DND-41 (cell line): ENCODE measurements at regions not wholly inside any gene's neighbourhood (a gene's known extent, or its start where the extent isn't known, plus 50 kb on each side); places are given as distances from the start of the nearest gene placed in this dataset.

Experiments
- ATAC-seq: fragments of 200-7000 bp; cut with Tn5 transposase; 3 replicates; pipeline ENCODE4 v1.9.1; 2021; ENCODE audit warnings: low read depth; ENCODE audit not compliant: insufficient read depth
- DNase-seq: peaks from one replicate; pipeline ENCODE4 v3.0.0-alpha.2; 2020
- H2AFZ ChIP-seq: 2 replicates; pipeline ENCODE4 v1.6.0; 2012; ENCODE audit warnings: low read depth, low read length
- H3K27ac ChIP-seq: 2 replicates; pipeline ENCODE4 v1.5.1; 2012; ENCODE audit warnings: low read length, inconsistent platforms
- H3K27me3 ChIP-seq: fragments of 200-600 bp; sonication (generic); 2 replicates; pipeline ENCODE4 v1.6.0; 2012; ENCODE audit warnings: low read length, mild to moderate bottlenecking, inconsistent platforms; ENCODE audit not compliant: insufficient read depth, poor library complexity
- H3K36me3 ChIP-seq: 2 replicates; pipeline ENCODE4 v1.5.1; 2012; ENCODE audit warnings: low read length, inconsistent platforms; ENCODE audit not compliant: insufficient read depth
- H3K4me1 ChIP-seq: 2 replicates; pipeline ENCODE4 v1.5.1; 2012; ENCODE audit warnings: mild to moderate bottlenecking, low read length; ENCODE audit not compliant: insufficient read depth
- H3K4me2 ChIP-seq: 2 replicates; pipeline ENCODE4 v1.6.0; 2012; ENCODE audit warnings: mild to moderate bottlenecking, moderate library complexity, low read length, inconsistent platforms; ENCODE audit not compliant: insufficient read depth
- H3K4me3 ChIP-seq, 2 experiments: fragments of 200-600 bp in 1 of 2; shearing (Covaris generic) in 1 of 2; 2 replicates each; pipeline ENCODE4 v1.5.1; 2012 to 2016; ENCODE audit warnings: inconsistent platforms in 2 of 2, low read length in 2 of 2, mild to moderate bottlenecking in 2 of 2, low read depth in 1 of 2, moderate library complexity in 1 of 2
- H3K79me2 ChIP-seq: 2 replicates; pipeline ENCODE4 v1.6.0; 2012; ENCODE audit warnings: low read length, inconsistent platforms; ENCODE audit not compliant: insufficient read depth
- H3K9ac ChIP-seq: 2 replicates; pipeline ENCODE4 v1.6.0; 2012; ENCODE audit warnings: low read depth, mild to moderate bottlenecking, inconsistent platforms, low read length, moderate library complexity
- H3K9me3 ChIP-seq: 2 replicates; pipeline ENCODE4 v1.5.1; 2012; ENCODE audit warnings: low read length, moderate library complexity, mild to moderate bottlenecking, inconsistent platforms; ENCODE audit not compliant: insufficient read depth, severe bottlenecking
- H4K20me1 ChIP-seq: 2 replicates; pipeline ENCODE4 v1.6.0; 2012; ENCODE audit warnings: low read length; ENCODE audit not compliant: insufficient read depth
- CTCF ChIP-seq: IDR thresholded peaks from 2 replicates; pipeline ENCODE4 v1.5.1; 2012; ENCODE audit warnings: borderline replicate concordance, low read length, moderate library complexity, mild to moderate bottlenecking; ENCODE audit not compliant: poor library complexity, severe bottlenecking; ENCODE audit errors: extremely low read depth
- EZH2 ChIP-seq: IDR thresholded peaks from 3 replicates; pipeline ENCODE4 v1.6.1; 2012; ENCODE audit warnings: borderline replicate concordance, low read depth, mild to moderate bottlenecking, moderate library complexity, low read length, inconsistent platforms; ENCODE audit not compliant: severe bottlenecking

DNA sequence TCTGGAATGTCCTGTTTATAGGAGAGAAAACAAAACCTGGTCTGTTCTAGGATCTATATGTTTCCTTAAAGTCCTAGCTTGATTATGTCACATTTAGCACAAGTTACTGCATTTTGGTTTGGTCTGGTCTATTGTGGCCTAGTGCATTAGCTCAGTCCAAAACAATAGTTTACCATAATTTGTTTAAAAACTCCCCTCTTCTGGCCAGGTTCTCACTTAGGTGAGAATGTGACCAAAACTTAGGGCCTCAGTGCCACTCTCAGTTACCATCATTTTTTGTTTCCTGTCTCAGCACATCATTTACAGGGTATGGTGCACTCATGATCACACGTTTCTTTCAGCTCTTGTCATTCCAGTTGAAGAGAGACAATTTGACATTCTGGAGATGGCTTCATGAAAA lies 378.5 kb downstream of the KLHL4 start:
- ATAC-seq = no peak
- no peak overlapping the region for H2AFZ ChIP-seq
- H3K4me2 ChIP-seq = no peak overlapping the region
- H3K79me2 ChIP-seq = no peaks in the 10 kb centered on the region
- no peak overlapping the region for H3K27ac ChIP-seq
- H3K4me1 ChIP-seq = no peaks in the 10 kb centered on the region
- no peak overlapping the region for H3K9ac ChIP-seq
- no peaks in the 10 kb centered on the region for H4K20me1 ChIP-seq
- TF ChIP-seq CTCF (no peak), EZH2 (no peak)
- H3K36me3 ChIP-seq = no peaks in the 10 kb centered on the region
- no peak overlapping the region for H3K4me3 ChIP-seq
- H3K27me3 ChIP-seq = no peaks in the 10 kb centered on the region
- no peak for DNase-seq
- no peaks in the 10 kb centered on the region for H3K9me3 ChIP-seq

DNA sequence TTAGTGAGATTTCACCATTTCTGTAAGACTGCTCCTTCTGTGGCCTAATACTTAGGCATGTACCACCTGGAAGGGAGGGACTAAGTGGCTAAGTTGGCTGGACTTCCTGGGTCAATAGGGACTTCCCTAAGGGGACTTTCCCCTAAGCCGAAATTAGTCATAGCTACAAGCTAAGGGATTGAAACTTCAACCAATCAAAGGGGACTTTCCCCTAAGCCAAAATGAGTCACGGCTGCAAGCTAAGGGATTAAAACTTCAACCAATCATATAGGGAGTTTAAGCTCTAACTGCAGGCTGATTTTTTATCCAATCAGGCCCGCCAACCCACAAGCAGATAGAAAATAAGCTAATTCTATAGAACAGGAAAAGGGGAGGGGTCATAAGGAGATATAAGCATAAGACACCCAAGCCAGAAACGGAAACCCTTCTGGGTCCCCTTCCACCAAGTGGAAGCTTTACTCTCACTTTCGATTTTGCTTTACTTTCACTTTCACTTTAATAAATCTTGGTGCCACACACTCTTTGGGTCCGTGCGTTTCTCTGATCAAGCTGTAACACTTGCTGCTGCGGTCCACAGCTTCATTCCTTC lies 382.8 kb downstream of the KLHL4 start:
- H3K27me3 ChIP-seq = no peaks in the 10 kb centered on the region
- no peak overlapping the region for H3K4me3 ChIP-seq
- no peaks in the 10 kb centered on the region for H3K36me3 ChIP-seq
- no peaks in the 10 kb centered on the region for H3K4me1 ChIP-seq
- no peak overlapping the region for H3K27ac ChIP-seq
- H3K9me3 ChIP-seq = no peaks in the 10 kb centered on the region
- H4K20me1 ChIP-seq = no peaks in the 10 kb centered on the region
- no peak overlapping the region for H2AFZ ChIP-seq
- DNase-seq (peak; percentile 16), ATAC-seq (peak; percentile 79)
- no peaks in the 10 kb centered on the region for H3K79me2 ChIP-seq
- TF ChIP-seq EZH2 = no peak
- no peak overlapping the region for H3K4me2 ChIP-seq
- no peak overlapping the region for H3K9ac ChIP-seq

DNA sequence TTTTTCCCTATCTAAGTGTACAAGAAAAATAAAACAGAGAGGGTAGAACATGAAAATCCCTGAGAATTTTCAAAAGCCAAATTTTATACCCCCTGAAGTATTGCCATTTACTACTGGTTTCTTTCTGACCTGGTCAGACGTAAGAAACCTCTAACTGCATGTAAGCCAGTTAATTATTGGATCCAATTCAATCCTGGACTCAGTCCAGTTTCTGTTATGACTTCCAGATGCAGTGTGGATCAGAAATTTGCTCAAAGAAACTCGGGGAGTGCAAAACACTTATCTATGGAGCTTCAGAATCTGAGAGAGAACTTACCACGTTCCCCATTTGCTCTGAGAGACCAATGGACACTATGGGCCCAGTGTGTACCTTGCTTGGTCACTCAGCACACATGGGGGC lies 383.5 kb downstream of the KLHL4 start:
- Histone ChIP-seq H3K9me3 (no peaks in the 10 kb centered on the region), H4K20me1 (no peaks in the 10 kb centered on the region), H3K79me2 (no peaks in the 10 kb centered on the region), H3K27ac (no peak overlapping the region), H3K9ac (no peak overlapping the region), H2AFZ (no peak overlapping the region), H3K27me3 (no peaks in the 10 kb centered on the region), H3K36me3 (no peaks in the 10 kb centered on the region), H3K4me3 (no peak overlapping the region), H3K4me2 (no peak overlapping the region), H3K4me1 (no peaks in the 10 kb centered on the region)
- TF ChIP-seq CTCF (no peak), EZH2 (no peak)
- no peak for ATAC-seq
- no peak for DNase-seq

GRCh38 chrX:87914726-87915125 lies 397.1 kb downstream of the KLHL4 start:
- Histone ChIP-seq H3K9me3 (no peaks in the 10 kb centered on the region), H3K79me2 (no peaks in the 10 kb centered on the region), H2AFZ (no peak overlapping the region), H3K27ac (no peak overlapping the region), H3K9ac (no peak overlapping the region), H3K36me3 (no peaks in the 10 kb centered on the region), H3K4me1 (no peaks in the 10 kb centered on the region), H3K4me3 (no peak overlapping the region), H3K27me3 (no peaks in the 10 kb centered on the region), H4K20me1 (no peaks in the 10 kb centered on the region), H3K4me2 (no peak overlapping the region)
- no peak for ATAC-seq
- TF ChIP-seq CTCF = no peak
- TF ChIP-seq EZH2 = no peak
- no peak for DNase-seq
